ENCODE measurements at regions not wholly inside any gene's neighbourhood (a gene's known extent, or its start where the extent isn't known, plus 50 kb on each side); places are given as distances from the start of the nearest gene placed in this dataset.
"Not testable (repeated sequence)": the region's sequence is repeated elsewhere in the genome, so short reads cannot be mapped to it uniquely, and the experiment has no call there.

DNA sequence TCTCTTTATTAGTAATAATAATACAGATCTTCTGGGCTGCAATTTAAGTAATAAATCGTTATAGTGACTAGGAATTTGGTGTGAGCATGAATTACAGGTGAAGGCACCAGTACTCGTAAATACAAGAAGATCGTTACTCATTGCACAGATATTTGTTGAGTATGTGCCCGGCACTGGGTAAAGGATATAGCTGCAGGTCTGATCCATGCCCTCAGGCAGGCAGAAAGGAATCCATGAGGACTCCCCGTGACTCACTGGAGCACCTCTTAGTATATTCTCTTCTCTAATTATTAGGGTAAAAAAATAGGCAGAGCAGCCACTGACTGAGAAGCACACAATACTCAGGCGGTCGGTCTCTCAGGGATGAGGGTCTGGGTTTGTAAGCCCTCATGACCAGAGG lies 868.3 kb downstream of the RAB28 start:
- Histone ChIP-seq H3K9me3 (ENCODE audit: control insufficient read depth, insufficient read depth, low read length) (no peaks in the 10 kb centered on the region), H3K27me3 (ENCODE audit: control insufficient read depth, insufficient read depth, low read length) (no peaks in the 10 kb centered on the region), H3K27ac (ENCODE audit: low read length) (no peak overlapping the region), H3K4me3 (ENCODE audit: low read length) (no peak overlapping the region), H3K4me1 (ENCODE audit: control insufficient read depth, insufficient read depth, low read length) (no peaks in the 10 kb centered on the region; the same call in 1 of the 2 replicates), H3K36me3 (ENCODE audit: control insufficient read depth, insufficient read depth, low read length) (no peaks in the 10 kb centered on the region)
- DNase-seq (ENCODE audit: low read depth, low spot score): no peak
- WGBS (ENCODE audit: insufficient coverage, insufficient read length): no CpG with 5 or more reads among the region's 7 CpGs

DNA sequence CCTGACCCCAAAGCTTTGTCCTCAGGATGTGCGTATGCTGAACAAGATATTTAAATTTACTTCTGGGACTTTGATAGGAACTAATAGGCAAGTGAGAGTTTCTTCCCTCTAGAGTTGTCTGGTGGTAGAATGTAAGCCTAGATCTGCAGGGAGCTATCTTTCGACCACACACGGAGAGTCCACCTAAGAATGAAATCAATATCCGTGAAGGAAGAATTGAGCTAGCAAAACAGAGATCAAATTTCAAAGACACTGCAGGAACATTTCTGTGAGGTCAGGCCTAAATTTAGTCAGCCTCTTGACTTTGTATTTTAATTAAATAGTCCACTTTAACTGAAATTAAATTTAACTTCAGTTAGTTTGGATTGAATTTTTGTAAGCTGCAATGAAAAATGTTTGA lies 871.3 kb downstream of the RAB28 start:
- H3K4me1 ChIP-seq (ENCODE audit: control insufficient read depth, insufficient read depth, low read length): no peaks in the 10 kb centered on the region; the same call in 1 of the 2 replicates
- no peak overlapping the region for H3K4me3 ChIP-seq (ENCODE audit: low read length)
- H3K27me3 ChIP-seq (ENCODE audit: control insufficient read depth, insufficient read depth, low read length): no peaks in the 10 kb centered on the region
- H3K27ac ChIP-seq (ENCODE audit: low read length): no peak overlapping the region
- H3K9me3 ChIP-seq (ENCODE audit: control insufficient read depth, insufficient read depth, low read length): no peaks in the 10 kb centered on the region
- no CpG with 5 or more reads among the region's 4 CpGs for whole genome bisulfite sequencing (ENCODE audit: insufficient coverage, insufficient read length)
- no peak for DNase-seq (ENCODE audit: low read depth, low spot score)
- H3K36me3 ChIP-seq (ENCODE audit: control insufficient read depth, insufficient read depth, low read length): no peaks in the 10 kb centered on the region

DNA sequence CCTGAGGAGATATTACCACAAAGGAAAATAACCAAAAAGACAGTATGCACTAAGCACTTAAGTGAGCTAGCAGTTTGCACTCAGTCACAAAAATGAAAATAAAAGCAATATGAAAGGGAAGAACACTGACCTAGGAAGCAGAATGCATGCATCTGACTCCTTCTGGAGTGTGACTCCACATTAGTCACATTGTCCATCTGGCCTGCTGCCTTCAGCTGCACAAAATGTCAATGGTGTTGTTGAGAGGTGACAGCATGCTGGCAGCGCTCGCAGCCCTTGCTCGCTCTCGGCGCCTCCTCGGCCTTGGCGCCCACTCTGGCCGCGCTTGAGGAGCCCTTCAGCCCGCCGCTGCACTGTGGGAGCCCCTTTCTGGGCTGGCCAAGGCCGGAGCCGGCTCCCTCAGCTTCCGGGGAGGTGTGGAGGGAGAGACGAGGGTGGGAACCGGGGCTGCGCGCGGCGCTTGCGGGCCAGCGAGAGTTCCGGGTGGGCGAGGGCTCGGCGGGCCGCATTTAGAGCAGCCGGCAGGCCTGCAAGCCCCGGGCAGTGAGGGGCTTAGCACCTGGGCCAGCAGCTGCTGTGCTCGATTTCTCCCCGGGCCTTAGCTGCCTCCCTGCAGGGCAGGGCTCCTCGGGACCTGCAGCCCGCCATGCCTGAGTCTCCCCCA lies 874.8 kb downstream of the RAB28 start:
- not testable (repeated sequence) for H3K9me3 ChIP-seq (ENCODE audit: control insufficient read depth, insufficient read depth, low read length); H3K27me3 ChIP-seq (ENCODE audit: control insufficient read depth, insufficient read depth, low read length); H3K36me3 ChIP-seq (ENCODE audit: control insufficient read depth, insufficient read depth, low read length); H3K4me1 ChIP-seq (ENCODE audit: control insufficient read depth, insufficient read depth, low read length); H3K4me3 ChIP-seq (ENCODE audit: low read length); H3K27ac ChIP-seq (ENCODE audit: low read length); DNase-seq (ENCODE audit: low read depth, low spot score)
- WGBS (ENCODE audit: insufficient coverage, insufficient read length): no CpG with 5 or more reads among the region's 33 CpGs

DNA sequence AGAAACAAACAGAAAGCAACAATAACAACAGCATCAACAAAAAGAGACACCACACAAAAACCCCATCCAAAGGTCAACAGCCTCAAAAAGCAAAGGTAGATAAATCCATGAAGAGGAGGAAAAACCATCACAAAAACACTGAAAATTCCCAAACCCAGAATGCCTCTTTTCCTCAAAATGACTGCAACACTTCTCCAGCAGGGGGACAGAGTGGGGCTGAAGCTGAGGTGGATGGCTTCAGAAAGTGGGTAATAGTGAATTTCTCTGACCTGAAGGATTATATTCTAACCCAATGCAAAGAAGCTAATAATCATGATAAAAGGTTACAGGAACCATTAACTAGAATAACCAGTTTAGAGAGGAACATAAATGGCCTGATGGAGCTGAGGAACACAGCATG lies 888.2 kb downstream of the RAB28 start:
- DNase-seq (ENCODE audit: low read depth, low spot score): no peak
- H3K36me3 ChIP-seq (ENCODE audit: control insufficient read depth, insufficient read depth, low read length): no peaks in the 10 kb centered on the region
- no peaks in the 10 kb centered on the region for H3K4me1 ChIP-seq (ENCODE audit: control insufficient read depth, insufficient read depth, low read length)
- H3K9me3 ChIP-seq (ENCODE audit: control insufficient read depth, insufficient read depth, low read length): no peaks in the 10 kb centered on the region
- no peak overlapping the region for H3K4me3 ChIP-seq (ENCODE audit: low read length)
- H3K27ac ChIP-seq (ENCODE audit: low read length): no peak overlapping the region
- H3K27me3 ChIP-seq (ENCODE audit: control insufficient read depth, insufficient read depth, low read length): no peaks in the 10 kb centered on the region

DNA sequence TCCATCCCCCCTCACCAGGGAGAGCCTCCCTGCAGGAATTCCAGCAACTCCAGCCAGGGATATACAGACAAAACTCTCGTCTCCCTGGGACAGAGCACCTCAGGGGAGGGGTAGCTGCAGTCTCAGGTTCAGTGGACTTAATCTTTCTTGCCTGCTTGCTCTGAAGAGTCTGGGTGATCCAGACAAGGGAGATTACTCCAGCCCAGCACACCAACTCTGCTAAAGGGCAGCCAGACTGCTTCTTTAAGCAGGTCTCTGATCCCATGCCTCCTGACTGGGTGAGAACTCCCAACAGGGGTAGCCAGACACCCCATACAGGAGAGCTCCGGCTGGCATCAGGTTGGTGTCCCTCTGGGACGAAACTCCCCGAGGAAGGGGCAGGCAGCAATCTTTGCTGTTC lies 888.7 kb downstream of the RAB28 start:
- WGBS (ENCODE audit: insufficient coverage, insufficient read length): no CpG with 5 or more reads among the region's 4 CpGs
- no peaks in the 10 kb centered on the region for H3K4me1 ChIP-seq (ENCODE audit: control insufficient read depth, insufficient read depth, low read length)
- no peaks in the 10 kb centered on the region for H3K36me3 ChIP-seq (ENCODE audit: control insufficient read depth, insufficient read depth, low read length)
- H3K27me3 ChIP-seq (ENCODE audit: control insufficient read depth, insufficient read depth, low read length): no peaks in the 10 kb centered on the region
- H3K27ac ChIP-seq (ENCODE audit: low read length): no peak overlapping the region
- H3K9me3 ChIP-seq (ENCODE audit: control insufficient read depth, insufficient read depth, low read length): no peaks in the 10 kb centered on the region
- H3K4me3 ChIP-seq (ENCODE audit: low read length): no peak overlapping the region
- no peak for DNase-seq (ENCODE audit: low read depth, low spot score)

DNA sequence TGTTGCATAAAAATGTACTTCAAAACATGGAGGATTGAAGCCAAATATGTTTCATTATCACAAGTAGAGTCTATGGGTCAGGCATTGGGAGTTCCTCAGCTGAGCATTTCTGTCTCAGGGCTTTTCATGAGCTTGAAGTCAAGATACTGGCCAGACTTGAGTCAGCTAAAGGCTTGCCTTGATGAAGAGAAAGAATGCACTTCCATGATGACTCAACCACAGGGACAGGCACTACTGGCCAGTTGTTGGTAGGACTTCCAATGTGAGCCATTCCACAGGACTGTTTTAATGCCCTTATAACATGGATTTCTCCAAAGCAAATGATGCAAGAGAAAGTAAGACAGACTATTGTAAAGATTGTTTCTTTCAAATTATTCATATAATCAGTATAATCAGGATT lies 895.6 kb downstream of the RAB28 start:
- Histone ChIP-seq H3K36me3 (ENCODE audit: control insufficient read depth, insufficient read depth, low read length) (no peaks in the 10 kb centered on the region), H3K27me3 (ENCODE audit: control insufficient read depth, insufficient read depth, low read length) (no peaks in the 10 kb centered on the region), H3K27ac (ENCODE audit: low read length) (no peak overlapping the region), H3K4me3 (ENCODE audit: low read length) (no peak overlapping the region), H3K4me1 (ENCODE audit: control insufficient read depth, insufficient read depth, low read length) (no peaks in the 10 kb centered on the region), H3K9me3 (ENCODE audit: control insufficient read depth, insufficient read depth, low read length) (no peaks in the 10 kb centered on the region)
- no peak for DNase-seq (ENCODE audit: low read depth, low spot score)

DNA sequence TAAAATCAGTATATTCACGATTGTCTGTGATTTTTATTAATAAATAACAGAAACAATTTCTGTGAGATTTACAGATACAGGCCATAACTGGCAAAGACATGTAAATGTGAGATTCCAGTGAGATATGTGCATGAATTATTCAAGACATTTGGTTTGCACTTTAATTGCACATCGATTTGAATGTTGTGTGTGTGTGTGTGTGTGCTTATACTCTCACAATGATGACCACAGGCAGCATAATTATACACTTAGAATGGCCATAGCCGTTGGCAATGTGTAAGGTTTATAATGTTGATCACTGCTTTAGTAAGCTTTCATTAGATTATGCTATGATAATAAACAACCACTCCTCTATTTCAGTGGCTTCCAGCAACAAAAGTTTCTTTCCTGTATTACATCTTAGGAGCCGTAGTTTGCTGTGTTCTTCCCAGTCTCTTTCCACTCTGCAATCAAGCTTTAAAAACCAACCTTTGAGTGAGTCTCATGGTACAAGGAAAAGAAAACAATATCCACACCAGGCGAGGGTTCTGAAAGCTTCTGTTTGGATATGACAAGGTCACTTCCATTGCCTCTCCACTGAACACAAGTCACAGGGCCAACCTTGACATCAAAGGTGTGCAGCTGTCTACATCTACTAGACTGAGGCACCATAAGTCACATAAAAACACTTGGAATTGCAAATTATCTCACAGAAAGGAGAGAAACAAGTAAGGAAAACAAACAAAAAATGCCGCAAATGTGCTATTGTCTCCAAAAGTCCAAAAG lies 897.7 kb downstream of the RAB28 start:
- Histone ChIP-seq H3K36me3 (ENCODE audit: control insufficient read depth, insufficient read depth, low read length) (no peaks in the 10 kb centered on the region), H3K4me3 (ENCODE audit: low read length) (no peak overlapping the region), H3K9me3 (ENCODE audit: control insufficient read depth, insufficient read depth, low read length) (no peaks in the 10 kb centered on the region), H3K27ac (ENCODE audit: low read length) (no peak overlapping the region), H3K4me1 (ENCODE audit: control insufficient read depth, insufficient read depth, low read length) (no peaks in the 10 kb centered on the region), H3K27me3 (ENCODE audit: control insufficient read depth, insufficient read depth, low read length) (no peaks in the 10 kb centered on the region)
- DNase-seq (ENCODE audit: low read depth, low spot score): no peak
- no CpG with 5 or more reads among the region's 6 CpGs for WGBS (ENCODE audit: insufficient coverage, insufficient read length)

DNA sequence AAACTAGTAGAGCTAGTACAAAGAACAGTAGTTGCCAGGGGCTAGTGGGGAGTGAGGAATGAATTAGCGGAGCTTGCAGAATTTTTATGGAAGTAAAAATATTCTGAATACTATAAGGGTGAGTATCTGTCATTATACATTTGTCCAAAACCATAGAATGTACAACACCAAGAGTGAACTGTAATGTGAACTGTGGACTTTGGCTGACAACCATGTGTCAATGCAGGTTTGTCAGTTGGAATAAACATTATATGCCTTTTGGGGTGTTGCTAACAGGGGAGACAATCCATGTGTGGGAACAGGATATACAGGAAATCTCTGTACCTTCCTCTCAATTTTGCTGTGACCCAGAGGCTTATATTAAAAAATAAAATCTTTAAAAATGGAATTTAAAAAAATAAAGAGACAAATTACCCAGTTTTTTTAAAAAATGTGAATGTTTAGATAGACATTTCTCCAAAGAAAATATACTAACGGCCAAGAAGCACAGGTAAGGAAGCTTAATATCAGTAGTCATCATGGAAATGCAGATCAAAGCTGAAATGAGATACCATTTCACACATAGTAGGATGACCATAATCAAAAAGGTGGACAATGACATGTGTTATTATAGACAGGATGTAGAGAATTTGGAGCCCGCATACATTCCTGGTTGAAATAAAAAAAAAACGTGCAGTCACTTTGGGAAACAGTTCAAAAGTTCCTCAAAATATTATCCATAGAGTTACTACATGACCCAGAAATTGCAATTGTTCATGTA lies 899.8 kb downstream of the RAB28 start:
- H3K9me3 ChIP-seq (ENCODE audit: control insufficient read depth, insufficient read depth, low read length): no peaks in the 10 kb centered on the region

DNA sequence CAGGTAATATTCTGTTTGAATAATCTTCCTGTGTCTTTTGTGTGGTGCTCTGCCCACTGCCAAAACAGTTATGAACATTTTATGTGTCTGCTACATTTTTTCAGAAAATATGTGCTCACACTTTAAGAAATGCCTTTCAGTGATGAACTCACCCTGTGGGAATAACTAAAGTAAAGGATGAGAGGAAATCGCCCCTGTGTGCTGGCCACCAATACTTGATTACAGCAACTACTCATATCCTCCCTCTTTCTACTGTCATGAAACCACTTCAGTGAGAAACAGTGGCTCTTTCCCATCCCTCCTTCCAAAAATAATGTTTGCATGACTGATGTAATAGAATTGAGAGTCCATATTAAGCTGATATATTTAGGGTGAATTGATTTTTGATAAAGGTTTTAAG lies 900.9 kb downstream of the RAB28 start:
- no CpG with 5 or more reads among the region's 1 CpG for WGBS (ENCODE audit: insufficient coverage, insufficient read length)

More for the DNA sequence above, 899.8 kb downstream of the RAB28 start:
- H3K4me1 ChIP-seq (ENCODE audit: control insufficient read depth, insufficient read depth, low read length): no peaks in the 10 kb centered on the region
- H3K27ac ChIP-seq (ENCODE audit: low read length): no peak overlapping the region
- no peaks in the 10 kb centered on the region for H3K27me3 ChIP-seq (ENCODE audit: control insufficient read depth, insufficient read depth, low read length)
- no peak for DNase-seq (ENCODE audit: low read depth, low spot score)
- no peaks in the 10 kb centered on the region for H3K36me3 ChIP-seq (ENCODE audit: control insufficient read depth, insufficient read depth, low read length)
- H3K4me3 ChIP-seq (ENCODE audit: low read length): no peak overlapping the region
- WGBS (ENCODE audit: insufficient coverage, insufficient read length): no CpG with 5 or more reads among the region's 4 CpGs

DNA sequence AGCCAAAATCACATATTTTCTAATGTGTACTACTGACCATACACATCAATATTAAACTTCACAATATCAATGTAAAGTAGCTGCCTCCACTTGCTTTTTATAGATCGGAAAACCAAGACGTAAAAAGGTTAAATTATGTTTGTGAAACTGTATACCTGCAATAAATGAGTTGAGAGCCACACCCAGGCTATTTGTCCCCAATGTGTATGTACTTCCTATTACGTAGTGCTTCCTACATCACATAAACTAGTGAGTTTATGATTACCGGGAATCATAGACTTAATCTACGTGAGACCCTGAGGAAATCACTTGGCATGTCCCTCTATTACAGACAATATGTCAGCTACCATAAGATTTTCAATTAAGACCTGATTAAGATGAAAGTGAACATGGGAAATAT lies 903.4 kb downstream of the RAB28 start:
- Histone ChIP-seq H3K27me3 (ENCODE audit: control insufficient read depth, insufficient read depth, low read length) (no peaks in the 10 kb centered on the region), H3K4me3 (ENCODE audit: low read length) (no peak overlapping the region), H3K4me1 (ENCODE audit: control insufficient read depth, insufficient read depth, low read length) (no peaks in the 10 kb centered on the region), H3K9me3 (ENCODE audit: control insufficient read depth, insufficient read depth, low read length) (no peaks in the 10 kb centered on the region), H3K36me3 (ENCODE audit: control insufficient read depth, insufficient read depth, low read length) (no peaks in the 10 kb centered on the region), H3K27ac (ENCODE audit: low read length) (no peak overlapping the region)
- no peak for DNase-seq (ENCODE audit: low read depth, low spot score)
- WGBS (ENCODE audit: insufficient coverage, insufficient read length): no CpG with 5 or more reads among the region's 5 CpGs

More for the DNA sequence above, 900.9 kb downstream of the RAB28 start:
- H3K4me1 ChIP-seq (ENCODE audit: control insufficient read depth, insufficient read depth, low read length): no peaks in the 10 kb centered on the region
- no peaks in the 10 kb centered on the region for H3K27me3 ChIP-seq (ENCODE audit: control insufficient read depth, insufficient read depth, low read length)
- H3K4me3 ChIP-seq (ENCODE audit: low read length): no peak overlapping the region
- no peak for DNase-seq (ENCODE audit: low read depth, low spot score)
- no peaks in the 10 kb centered on the region for H3K36me3 ChIP-seq (ENCODE audit: control insufficient read depth, insufficient read depth, low read length)
- H3K9me3 ChIP-seq (ENCODE audit: control insufficient read depth, insufficient read depth, low read length): no peaks in the 10 kb centered on the region
- no peak overlapping the region for H3K27ac ChIP-seq (ENCODE audit: low read length)
